ENCODE measurements at regions not wholly inside any gene's neighbourhood (a gene's known extent, or its start where the extent isn't known, plus 50 kb on each side); places are given as distances from the start of the nearest gene placed in this dataset.
"Not testable (repeated sequence)": the region's sequence is repeated elsewhere in the genome, so short reads cannot be mapped to it uniquely, and the experiment has no call there.

GRCh38 chr4:17436047-17436749 is 75.7 kb downstream of the QDPR start:
- not testable (repeated sequence) for DNase-seq

DNA sequence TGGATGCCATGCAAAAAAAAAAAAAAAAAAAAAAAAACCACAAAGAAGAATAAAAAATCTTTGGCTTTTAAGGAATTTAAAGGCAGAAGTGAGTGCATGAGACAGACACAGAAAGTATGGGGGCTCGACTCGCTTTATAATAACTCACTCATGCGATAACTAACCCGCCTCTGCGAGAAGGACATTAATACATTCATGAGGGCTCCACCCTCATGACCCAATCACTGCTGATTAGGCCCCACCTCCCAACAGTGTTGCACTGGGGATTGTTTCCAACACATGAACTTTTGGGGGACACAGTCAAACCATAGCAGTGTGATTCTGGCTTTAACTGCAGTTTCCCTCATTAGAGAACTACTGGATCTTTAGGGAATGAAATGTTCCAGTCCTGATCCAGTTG is 78.1 kb downstream of the QDPR start:
- no peak for DNase-seq

DNA sequence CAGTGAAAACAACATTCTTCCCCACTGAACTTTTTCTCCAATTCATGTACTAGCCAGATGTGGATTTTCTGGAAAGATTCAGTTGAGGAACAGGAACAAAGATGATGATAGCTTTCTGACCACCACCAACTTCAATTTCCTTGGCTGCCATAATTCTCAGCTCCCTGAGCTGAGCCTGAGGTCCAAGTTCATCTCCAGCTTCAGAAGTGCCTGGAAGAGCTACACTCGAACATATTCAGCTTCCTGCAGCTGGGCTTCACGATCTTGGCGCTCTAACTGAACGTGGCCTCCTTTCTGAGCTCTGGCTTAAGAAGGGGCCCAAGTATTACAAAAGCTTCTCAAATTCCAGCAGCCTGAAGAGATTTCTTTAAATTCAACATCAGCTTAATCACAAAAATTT is 83.9 kb downstream of the QDPR start:
- peak; percentile 72 for DNase-seq

GRCh38 chr4:17426222-17426621 is 85.7 kb downstream of the QDPR start:
- DNase-seq = no peak

- DNase-seq = no peak
These were observed 93.9 kb downstream of the QDPR start for GRCh38 chr4:17418010-17418409.

DNA sequence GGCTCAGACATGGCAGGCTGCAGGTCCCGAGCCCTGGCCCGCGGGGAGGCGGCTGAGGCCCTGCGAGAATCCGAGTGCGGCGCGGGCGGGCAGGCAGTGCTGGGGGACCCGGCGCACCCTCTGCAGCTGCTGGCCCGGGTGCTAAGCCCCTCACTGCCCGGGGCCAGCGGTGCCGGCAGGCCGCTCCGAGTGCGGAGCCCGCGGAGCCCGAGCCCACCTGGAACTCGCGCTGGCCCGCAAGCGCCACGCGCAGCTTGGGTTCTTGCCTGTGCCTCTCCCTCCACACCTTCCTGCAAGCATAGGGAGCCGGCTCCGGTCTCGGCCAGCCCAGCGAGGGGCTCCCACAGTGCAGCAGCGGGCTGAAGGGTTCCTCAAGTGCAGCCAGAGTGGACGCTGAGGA is 97.5 kb downstream of the QDPR start:
- no peak for DNase-seq

DNA sequence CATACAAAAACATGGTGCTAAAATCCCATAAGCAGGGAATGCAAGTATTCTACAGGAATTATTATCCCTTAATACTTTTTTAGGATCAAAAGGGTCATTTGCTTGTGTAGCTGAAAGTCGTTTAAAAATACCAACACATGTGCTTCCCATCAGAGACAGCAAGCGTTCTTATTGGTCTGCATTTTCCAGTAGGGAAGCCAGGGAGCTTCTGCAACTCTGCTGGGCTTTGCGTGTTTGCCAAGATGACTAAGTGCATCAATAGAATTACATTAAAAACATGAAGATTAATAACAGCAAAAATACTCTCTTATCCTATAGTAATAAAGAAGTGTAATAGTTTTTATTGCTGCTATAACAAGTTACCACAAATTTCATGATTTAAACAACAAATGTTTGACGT is 111.2 kb downstream of the QDPR start:
- DNase-seq = peak; percentile 43

- DNase-seq = no peak
These were observed 113.1 kb downstream of the QDPR start for GRCh38 chr4:17398805-17399204.

GRCh38 chr4:17398035-17398434 is 113.9 kb downstream of the QDPR start:
- DNase-seq = no peak

- DNase-seq = no peak
These were observed 114.3 kb downstream of the QDPR start for GRCh38 chr4:17397611-17398010.

DNA sequence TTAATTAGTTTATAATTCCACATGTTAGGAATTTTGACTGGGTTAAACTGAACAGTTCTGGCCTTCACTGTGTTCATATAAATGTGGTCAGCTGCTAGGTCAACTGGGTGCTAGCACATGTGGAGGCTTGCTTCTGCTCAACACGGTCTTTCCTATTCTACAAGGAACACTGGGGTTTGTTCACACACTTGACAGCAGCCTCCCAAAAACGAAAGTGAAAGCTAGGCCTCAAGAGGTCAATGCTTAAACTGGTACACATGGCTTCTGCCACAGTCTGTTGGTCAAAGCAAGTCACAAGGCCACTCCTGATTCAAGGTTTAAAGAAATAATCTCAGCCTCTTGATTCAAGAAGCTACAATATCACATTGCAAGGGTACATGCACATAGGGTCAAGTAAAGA is 126.5 kb downstream of the QDPR start:
- no peak for DNase-seq

DNA sequence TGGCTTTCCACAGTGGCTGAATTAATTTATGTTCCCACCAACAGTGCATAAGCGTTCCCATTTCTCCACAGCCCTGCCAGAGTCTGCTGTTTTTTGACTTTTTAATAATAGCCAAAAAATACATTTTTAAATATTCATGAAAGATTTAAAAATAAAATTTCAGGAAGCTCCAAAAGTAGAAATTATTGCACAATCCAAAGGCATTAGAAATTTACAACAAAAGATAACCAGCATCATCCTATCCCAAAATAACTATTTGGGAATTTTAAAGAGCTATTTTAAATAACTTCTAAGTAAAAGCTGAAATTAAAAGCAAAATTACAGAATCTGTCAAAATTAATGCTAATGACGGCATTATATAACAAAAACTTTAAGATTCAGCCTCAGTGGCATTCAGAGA is 131.5 kb downstream of the QDPR start:
- DNase-seq = no peak

GRCh38 chr4:17376205-17376604 is 135.7 kb downstream of the QDPR start:
- DNase-seq = no peak

DNA sequence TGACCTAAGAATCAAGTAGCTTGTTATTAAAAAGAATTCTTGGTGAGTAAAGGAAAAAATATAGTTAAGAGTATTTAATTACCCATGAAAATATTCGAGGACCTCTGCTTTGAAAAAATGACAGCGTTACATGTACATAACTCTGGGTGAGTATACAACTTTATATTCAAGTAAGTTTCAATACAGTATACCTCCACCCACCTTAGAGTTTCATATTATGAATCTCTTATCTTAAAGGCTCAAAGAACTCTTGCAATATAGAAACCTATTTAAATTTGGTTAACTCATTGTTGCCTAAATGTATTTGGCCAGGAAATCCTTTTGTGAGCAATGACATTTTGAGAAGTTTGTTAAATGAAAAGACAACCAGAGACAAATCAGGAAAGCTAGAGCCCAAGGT is 138.2 kb downstream of the QDPR start:
- no peak for DNase-seq

DNA sequence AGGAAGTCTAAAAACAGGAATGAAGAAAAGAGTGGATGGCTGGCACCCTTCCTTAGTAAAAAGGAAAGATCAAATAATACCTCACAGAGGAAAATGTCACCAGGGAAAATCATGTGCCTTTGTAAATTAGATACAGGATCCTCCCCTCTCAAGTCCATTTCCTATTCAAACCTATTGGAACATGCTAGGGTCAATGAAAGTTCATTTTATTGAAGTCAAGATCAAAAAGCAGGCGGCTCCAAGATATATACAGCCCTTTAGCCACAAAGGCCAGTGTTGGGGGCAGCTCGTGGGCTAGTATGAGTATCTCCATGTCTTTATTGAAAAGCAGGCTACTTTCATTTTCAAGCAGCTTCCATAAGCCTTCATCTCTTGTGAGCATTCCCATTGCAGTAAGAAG is 141.1 kb downstream of the QDPR start:
- no peak for DNase-seq

DNA sequence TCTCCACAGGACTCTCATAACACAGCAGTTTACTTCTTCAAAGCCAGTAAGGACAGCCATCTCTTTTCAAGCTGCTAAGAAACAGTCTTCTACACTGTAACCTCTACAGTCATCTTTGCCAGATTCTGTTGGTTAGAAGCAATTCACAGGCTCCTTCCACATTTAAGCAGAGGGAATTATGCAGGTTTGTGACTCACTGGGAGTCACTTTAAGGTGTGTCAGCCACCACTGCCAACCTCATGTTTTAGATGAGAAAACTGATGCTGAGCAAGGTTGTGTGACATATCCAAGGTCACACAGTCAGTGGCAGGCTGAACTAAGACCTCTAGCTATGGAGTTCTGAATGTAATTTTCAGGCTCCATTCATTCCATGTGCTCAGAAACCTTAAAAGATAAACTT is 143.5 kb downstream of the QDPR start:
- no peak for DNase-seq

GRCh38 chr4:17367201-17367600 is 144.7 kb downstream of the QDPR start:
- DNase-seq = no peak

- DNase-seq = peak; percentile 36
These were observed 145.4 kb downstream of the QDPR start for GRCh38 chr4:17366496-17366895.

DNA sequence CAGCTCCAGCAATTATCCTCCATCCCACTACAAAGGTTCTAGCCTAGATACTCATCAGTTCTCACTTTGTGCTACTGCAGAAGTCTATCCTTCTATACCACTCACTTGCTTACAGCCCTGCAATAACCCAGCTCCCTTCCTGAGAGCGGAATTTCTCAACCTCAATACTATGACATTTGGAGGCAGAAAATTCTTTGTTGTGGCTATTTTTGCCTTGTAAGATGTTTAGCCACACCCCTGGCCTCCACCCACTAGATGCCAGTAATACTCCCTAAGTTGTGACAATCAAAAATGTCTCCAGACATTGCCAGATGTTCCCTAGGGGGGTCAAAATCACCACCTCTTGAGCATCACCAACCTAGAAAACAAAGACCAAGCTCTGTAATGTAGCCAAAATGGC is 149.5 kb downstream of the QDPR start:
- DNase-seq = no peak

- DNase-seq = no peak
These were observed 153.6 kb downstream of the QDPR start for GRCh38 chr4:17358241-17358640.

DNA sequence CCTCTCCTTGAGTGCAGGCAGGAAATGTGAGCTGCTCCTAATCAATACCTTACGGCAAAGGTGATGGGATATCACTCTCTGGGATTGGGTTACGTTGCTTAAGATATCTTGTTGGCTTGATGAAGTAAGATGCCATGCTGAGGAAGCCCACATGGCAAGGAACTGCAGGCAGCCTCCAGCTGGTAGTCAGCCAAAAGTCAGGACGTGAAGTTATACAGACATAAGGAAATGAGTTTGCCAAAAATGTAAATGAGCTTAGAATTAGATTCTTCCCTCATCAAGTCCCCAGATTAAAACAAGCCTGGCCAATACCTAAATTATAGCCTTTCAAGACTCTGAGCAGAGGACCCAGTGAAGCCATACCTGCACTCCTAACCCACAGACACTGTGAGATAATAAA is 155.0 kb downstream of the QDPR start:
- no peak for DNase-seq

DNA sequence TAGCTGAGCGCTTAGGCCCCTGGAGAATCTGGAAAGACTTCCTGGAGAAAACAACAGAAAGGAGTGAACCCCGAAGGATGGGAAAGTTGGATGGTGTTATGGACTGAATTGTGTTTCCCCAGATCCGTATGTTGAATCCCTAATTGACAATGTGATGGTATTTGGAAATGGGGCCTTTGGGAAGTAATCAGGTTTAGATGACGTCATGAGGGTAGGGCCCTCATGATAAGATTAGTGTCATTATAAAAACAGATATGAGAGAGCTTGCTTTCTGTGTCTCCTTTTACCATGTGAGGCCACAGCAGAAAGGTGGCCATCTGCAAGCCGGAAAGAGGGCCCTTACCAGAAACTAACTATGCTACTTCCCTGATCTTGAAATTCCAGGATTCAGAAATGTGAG is 159.5 kb downstream of the QDPR start:
- no peak for DNase-seq

- DNase-seq = peak; percentile 39
These were observed 164.4 kb downstream of the QDPR start for GRCh38 chr4:17347445-17347844.

DNA sequence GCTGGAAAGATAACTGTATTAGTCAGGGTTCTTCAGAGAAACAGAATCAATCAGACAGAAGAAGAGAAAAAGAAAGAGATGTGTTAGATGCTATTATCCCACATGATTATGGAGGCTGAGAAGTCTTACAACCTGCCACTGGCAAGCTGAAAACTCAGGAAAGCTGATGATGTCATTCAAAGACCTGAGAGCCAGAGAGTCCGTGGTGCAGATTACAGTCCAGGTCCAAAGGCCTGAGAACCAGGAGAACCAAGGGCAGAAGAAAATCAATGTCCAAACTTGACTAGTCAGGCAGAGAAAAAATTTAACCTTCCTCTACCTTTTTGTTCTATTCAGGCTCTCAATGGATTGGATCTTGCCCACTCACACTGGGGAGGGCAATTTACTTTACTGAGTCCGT is 172.5 kb downstream of the QDPR start:
- DNase-seq = no peak

GRCh38 chr4:17336986-17337385 is 174.9 kb downstream of the QDPR start:
- DNase-seq = no peak

Measured in right hindlimb (tissue), 1 donor.